Activated CD8-positive, alpha-beta T cell treated with anti-CD3 and anti-CD28 coated beads, Interleukin-2, amount 10 ng/mL, durations not matched to agents 7 days and 5 days (primary cell): ENCODE measurements at regions not wholly inside any gene's neighbourhood (a gene's known extent, or its start where the extent isn't known, plus 50 kb on each side); places are given as distances from the start of the nearest gene placed in this dataset.

Experiments
- ATAC-seq: fragments of 150-1000 bp; cut with Tn5 transposase; one replicate; pipeline ENCODE4 v1.10.0; 2021; ENCODE audit warnings: moderate library complexity
- CTCF ChIA-PET: fragments of 350-600 bp; sonication (Branson Sonifier 250); formaldehyde crosslinking; loops from one replicate; lab custom pipeline; 2021; ENCODE audit warnings: antibody characterized with exemption; lab: Charles Lee
- POLR2A ChIA-PET: fragments of 350-600 bp; sonication (Branson Sonifier 250); formaldehyde crosslinking; loops from one replicate; lab custom pipeline; 2021; ENCODE audit warnings: antibody characterized with exemption; lab: Charles Lee
- DNase-seq: peaks from one replicate; pipeline ENCODE4 v3.0.0-alpha.2; 2020
- H3K27ac Mint-ChIP-seq: one replicate; pipeline ENCODE4 v1.8.0; 2021; ENCODE audit warnings: mild to moderate bottlenecking, mixed read lengths
- H3K27me3 Mint-ChIP-seq: one replicate; pipeline ENCODE4 v1.8.0; 2021; ENCODE audit warnings: low read depth, mixed read lengths
- H3K36me3 Mint-ChIP-seq: one replicate; pipeline ENCODE4 v1.8.0; 2021; ENCODE audit warnings: low read depth, mixed read lengths
- H3K4me1 Mint-ChIP-seq: one replicate; pipeline ENCODE4 v1.8.0; 2021; ENCODE audit warnings: low read depth, mixed read lengths
- H3K4me3 Mint-ChIP-seq: one replicate; pipeline ENCODE4 v1.8.0; 2021; ENCODE audit warnings: mild to moderate bottlenecking, mixed read lengths
- H3K9me3 Mint-ChIP-seq: one replicate; pipeline ENCODE4 v1.8.0; 2022; ENCODE audit warnings: mixed read lengths; ENCODE audit not compliant: insufficient read depth

DNA sequence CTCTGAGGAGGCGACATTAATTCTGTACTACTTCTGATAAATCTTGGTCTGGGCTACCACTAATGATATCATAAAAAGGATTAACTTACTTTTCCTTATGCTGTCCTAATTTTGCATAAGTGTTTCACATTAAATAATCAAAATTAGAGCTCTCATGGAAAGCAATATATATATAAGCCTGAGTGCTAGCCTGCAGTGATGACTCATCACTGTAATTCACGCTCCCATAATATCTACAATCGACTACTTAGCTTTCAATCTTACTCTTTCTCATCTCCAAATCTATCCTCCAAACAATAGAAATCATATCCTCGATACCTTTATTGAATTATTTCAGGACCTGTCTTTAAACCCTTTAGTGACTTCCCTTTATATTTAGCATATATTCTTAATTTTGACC is 701.3 kb downstream of the RERGL start:
- H3K4me3 Mint-ChIP-seq, result no peak overlapping the region
- no peaks in the 10 kb centered on the region for H3K27me3 Mint-ChIP-seq
- H3K4me1 Mint-ChIP-seq, result no peaks in the 10 kb centered on the region
- H3K9me3 Mint-ChIP-seq, result peaks cover 34% of the 10 kb centered on the region
- H3K27ac Mint-ChIP-seq, result no peak overlapping the region
- ChIA-PET POLR2A (no interaction called here), CTCF (no interaction called here)
- DNase-seq (no peak), ATAC-seq (no peak)
- no peaks in the 10 kb centered on the region for H3K36me3 Mint-ChIP-seq

GRCh38 chr12:17383321-17383720 is 706.7 kb downstream of the RERGL start:
- DNase-seq (no peak), ATAC-seq (no peak)
- no peak overlapping the region for H3K4me3 Mint-ChIP-seq
- no peak overlapping the region for H3K27ac Mint-ChIP-seq
- H3K36me3 Mint-ChIP-seq, result no peaks in the 10 kb centered on the region
- ChIA-PET CTCF (no interaction called here), POLR2A (no interaction called here)
- peaks cover 10% of the 10 kb centered on the region for H3K9me3 Mint-ChIP-seq
- no peaks in the 10 kb centered on the region for H3K4me1 Mint-ChIP-seq
- H3K27me3 Mint-ChIP-seq, result no peaks in the 10 kb centered on the region

DNA sequence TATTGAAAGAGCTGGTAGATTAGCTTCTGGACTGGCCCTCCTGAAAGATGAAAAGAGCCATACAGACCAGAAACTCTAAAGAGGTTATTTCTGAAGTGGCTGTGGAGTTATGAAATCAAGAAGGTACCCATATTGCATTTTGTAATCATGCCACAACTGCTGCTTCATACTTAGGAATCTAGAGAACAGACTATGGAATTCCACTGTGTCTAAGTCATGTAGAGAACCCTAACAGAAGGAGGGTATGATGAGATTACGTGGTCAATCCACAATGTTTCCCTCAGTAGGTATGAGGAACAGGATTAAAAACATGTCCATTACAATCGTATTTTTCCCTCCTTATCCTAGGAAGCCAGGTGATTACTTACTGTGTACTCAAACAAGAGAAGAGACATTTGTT is 708.8 kb downstream of the RERGL start:
- Mint-ChIP-seq H3K36me3 (no peaks in the 10 kb centered on the region), H3K9me3 (peaks cover 10% of the 10 kb centered on the region), H3K4me1 (no peaks in the 10 kb centered on the region), H3K27me3 (no peaks in the 10 kb centered on the region), H3K27ac (no peak overlapping the region), H3K4me3 (no peak overlapping the region)
- ChIA-PET CTCF (no interaction called here), POLR2A (no interaction called here)
- no peak for DNase-seq
- ATAC-seq, result no peak

- DNase-seq (no peak), ATAC-seq (no peak)
- CTCF ChIA-PET, result no interaction called here
- H3K4me1 Mint-ChIP-seq, result no peaks in the 10 kb centered on the region
- POLR2A ChIA-PET, result no interaction called here
- peaks cover under 1% of the 10 kb centered on the region for H3K9me3 Mint-ChIP-seq
- no peaks in the 10 kb centered on the region for H3K36me3 Mint-ChIP-seq
- no peak overlapping the region for H3K27ac Mint-ChIP-seq
- no peak overlapping the region for H3K4me3 Mint-ChIP-seq
- H3K27me3 Mint-ChIP-seq, result no peaks in the 10 kb centered on the region
These were observed 717.5 kb downstream of the RERGL start for GRCh38 chr12:17372508-17372907.

DNA sequence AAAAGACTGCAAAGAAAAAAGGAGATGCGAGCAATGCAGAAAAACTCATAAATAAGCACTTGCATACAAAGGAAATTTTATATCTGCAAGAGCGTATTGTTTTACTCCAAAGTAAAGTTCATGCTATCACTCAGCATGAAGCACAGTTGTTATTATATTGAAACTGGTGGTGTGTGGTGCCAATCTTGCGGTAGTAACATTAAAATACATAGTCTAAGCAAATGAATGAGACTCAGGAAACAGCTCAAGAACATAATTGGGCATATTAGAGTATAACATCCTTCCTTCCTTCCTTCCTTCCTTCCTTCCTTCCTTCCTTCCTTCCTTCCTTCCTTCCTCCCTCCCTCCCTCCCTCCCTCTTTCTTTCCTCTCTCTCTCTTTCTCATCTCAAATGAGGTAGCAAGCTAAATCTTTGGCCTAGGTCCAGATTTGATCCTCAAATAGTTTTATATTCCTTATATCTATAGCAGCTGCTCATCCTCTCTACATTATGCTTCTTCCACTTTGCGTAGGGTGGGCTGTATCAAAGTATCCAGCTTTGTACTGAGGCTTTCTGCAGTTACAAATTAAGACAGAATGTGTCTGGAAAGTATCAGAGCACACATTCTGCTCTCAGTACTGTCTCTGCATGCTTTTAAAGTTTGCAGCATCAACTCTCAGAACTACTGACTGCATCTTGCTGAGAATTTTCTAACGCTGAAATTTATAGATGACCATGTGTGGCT is 718.3 kb downstream of the RERGL start:
- CTCF ChIA-PET, result no interaction called here
- H3K27ac Mint-ChIP-seq, result no peak overlapping the region
- H3K4me3 Mint-ChIP-seq, result no peak overlapping the region
- H3K36me3 Mint-ChIP-seq, result no peaks in the 10 kb centered on the region
- POLR2A ChIA-PET, result no interaction called here
- peaks cover 3% of the 10 kb centered on the region for H3K9me3 Mint-ChIP-seq
- no peaks in the 10 kb centered on the region for H3K4me1 Mint-ChIP-seq
- DNase-seq (no peak), ATAC-seq (no peak)
- no peaks in the 10 kb centered on the region for H3K27me3 Mint-ChIP-seq

DNA sequence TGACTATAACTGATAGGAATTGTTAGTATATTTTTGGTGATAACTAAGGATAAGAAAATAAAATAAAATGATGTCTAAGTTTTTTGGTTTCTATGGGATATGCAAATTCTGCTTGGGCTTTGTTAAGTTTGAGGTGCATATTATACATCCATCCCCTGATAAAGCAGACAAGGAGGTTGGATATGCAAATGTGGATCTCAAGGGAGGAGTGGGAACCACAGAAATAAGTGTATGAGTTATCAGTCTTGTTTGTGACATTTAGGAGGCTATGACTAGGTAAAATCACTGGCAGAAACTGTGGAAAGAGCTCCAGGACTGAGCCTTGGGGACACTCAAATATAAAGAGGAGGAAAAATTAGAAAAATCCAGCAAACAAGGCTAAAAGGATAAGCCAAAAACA is 719.4 kb downstream of the RERGL start:
- Mint-ChIP-seq H3K27me3 (no peaks in the 10 kb centered on the region), H3K36me3 (no peaks in the 10 kb centered on the region), H3K9me3 (peaks cover 3% of the 10 kb centered on the region), H3K4me1 (no peaks in the 10 kb centered on the region), H3K4me3 (no peak overlapping the region), H3K27ac (no peak overlapping the region)
- ATAC-seq (no peak), DNase-seq (no peak)
- POLR2A ChIA-PET, result no interaction called here
- CTCF ChIA-PET, result no interaction called here

DNA sequence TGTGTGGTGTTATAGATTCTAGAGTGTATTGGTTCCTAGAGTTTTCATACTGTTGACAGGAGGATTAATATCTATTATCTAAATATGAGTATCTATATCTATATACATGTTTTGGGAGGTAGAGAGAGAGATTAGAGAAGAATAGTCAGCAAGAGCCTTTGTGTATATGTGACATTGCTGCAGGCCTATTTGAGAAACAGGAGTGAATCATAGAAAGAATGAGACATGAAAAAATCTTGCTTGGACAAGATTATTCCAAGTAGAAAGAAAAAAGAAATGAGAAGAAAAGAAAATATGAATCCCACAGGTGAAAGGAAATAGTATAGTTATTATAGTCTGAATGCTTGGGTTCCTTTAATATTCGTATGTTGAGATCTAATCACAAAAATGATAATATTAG is 720.4 kb downstream of the RERGL start:
- ATAC-seq (no peak), DNase-seq (no peak)
- POLR2A ChIA-PET, result no interaction called here
- H3K4me3 Mint-ChIP-seq, result no peak overlapping the region
- no peaks in the 10 kb centered on the region for H3K4me1 Mint-ChIP-seq
- no peak overlapping the region for H3K27ac Mint-ChIP-seq
- H3K36me3 Mint-ChIP-seq, result no peaks in the 10 kb centered on the region
- H3K9me3 Mint-ChIP-seq, result peaks cover 3% of the 10 kb centered on the region
- CTCF ChIA-PET, result no interaction called here
- H3K27me3 Mint-ChIP-seq, result no peaks in the 10 kb centered on the region

DNA sequence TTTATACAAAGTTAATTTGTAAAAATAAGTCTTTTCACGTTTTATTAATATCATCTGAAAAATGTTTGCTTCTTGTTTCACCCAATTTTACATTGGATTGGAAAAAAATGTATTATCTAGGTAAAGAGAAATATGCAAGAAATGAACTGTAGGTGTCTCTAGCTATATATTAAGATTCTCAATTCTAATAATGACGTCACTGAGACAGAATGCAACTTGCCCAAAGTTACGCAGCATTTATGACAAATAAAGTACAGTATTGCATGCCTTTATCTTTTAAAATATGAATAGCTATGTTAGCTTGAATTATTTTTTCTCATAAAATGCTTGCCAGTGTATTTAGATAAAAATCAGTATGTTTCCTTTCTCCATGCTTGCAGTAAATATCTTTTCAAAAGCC is 728.8 kb downstream of the RERGL start:
- Mint-ChIP-seq H3K27ac (no peak overlapping the region), H3K4me3 (no peak overlapping the region), H3K9me3 (peaks cover 12% of the 10 kb centered on the region), H3K27me3 (no peaks in the 10 kb centered on the region), H3K36me3 (no peaks in the 10 kb centered on the region), H3K4me1 (no peaks in the 10 kb centered on the region)
- ChIA-PET CTCF (no interaction called here), POLR2A (no interaction called here)
- ATAC-seq, result no peak
- no peak for DNase-seq

- ChIA-PET CTCF (no interaction called here), POLR2A (no interaction called here)
- H3K27me3 Mint-ChIP-seq, result no peaks in the 10 kb centered on the region
- no peak for ATAC-seq
- no peak overlapping the region for H3K27ac Mint-ChIP-seq
- H3K4me1 Mint-ChIP-seq, result no peaks in the 10 kb centered on the region
- peaks cover 15% of the 10 kb centered on the region for H3K9me3 Mint-ChIP-seq
- no peak overlapping the region for H3K4me3 Mint-ChIP-seq
- H3K36me3 Mint-ChIP-seq, result no peaks in the 10 kb centered on the region
- no peak for DNase-seq
These were observed 731.2 kb downstream of the RERGL start for GRCh38 chr12:17358835-17359234.

DNA sequence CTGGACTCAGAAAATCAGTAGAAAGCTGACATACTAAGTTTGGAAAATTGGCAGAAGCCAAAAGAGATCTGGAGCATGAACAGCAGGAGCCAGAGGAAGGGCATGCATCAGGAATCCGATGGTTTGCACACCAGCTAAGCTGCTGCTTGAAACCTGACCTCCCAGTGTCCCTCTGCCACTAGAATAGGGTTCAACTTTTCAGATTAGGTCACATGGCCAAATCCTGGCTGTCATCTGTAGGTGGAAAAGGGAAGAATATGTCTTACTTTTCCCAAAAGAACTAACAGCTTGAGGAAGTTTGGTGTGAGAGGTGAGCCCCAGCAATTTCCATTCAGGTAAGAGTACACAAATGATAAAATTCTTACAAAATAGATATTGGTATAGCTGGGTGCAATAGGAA is 732.6 kb downstream of the RERGL start:
- H3K4me1 Mint-ChIP-seq, result no peaks in the 10 kb centered on the region
- ATAC-seq, result no peak
- no peaks in the 10 kb centered on the region for H3K27me3 Mint-ChIP-seq
- POLR2A ChIA-PET, result no interaction called here
- CTCF ChIA-PET, result no interaction called here
- no peak overlapping the region for H3K27ac Mint-ChIP-seq
- peaks cover 15% of the 10 kb centered on the region for H3K9me3 Mint-ChIP-seq
- no peak overlapping the region for H3K4me3 Mint-ChIP-seq
- DNase-seq, result no peak
- H3K36me3 Mint-ChIP-seq, result no peaks in the 10 kb centered on the region

GRCh38 chr12:17352164-17352563 is 737.8 kb downstream of the RERGL start:
- no peaks in the 10 kb centered on the region for H3K36me3 Mint-ChIP-seq
- POLR2A ChIA-PET, result no interaction called here
- H3K27ac Mint-ChIP-seq, result no peak overlapping the region
- H3K4me1 Mint-ChIP-seq, result no peaks in the 10 kb centered on the region
- ATAC-seq (no peak), DNase-seq (no peak)
- H3K9me3 Mint-ChIP-seq, result peaks cover 20% of the 10 kb centered on the region
- H3K27me3 Mint-ChIP-seq, result no peaks in the 10 kb centered on the region
- H3K4me3 Mint-ChIP-seq, result no peak overlapping the region
- CTCF ChIA-PET, result no interaction called here

GRCh38 chr12:17348311-17348710 is 741.7 kb downstream of the RERGL start:
- no peak overlapping the region for H3K27ac Mint-ChIP-seq
- no peaks in the 10 kb centered on the region for H3K4me1 Mint-ChIP-seq
- ATAC-seq (no peak), DNase-seq (no peak)
- no peaks in the 10 kb centered on the region for H3K36me3 Mint-ChIP-seq
- ChIA-PET CTCF (no interaction called here), POLR2A (no interaction called here)
- H3K27me3 Mint-ChIP-seq, result no peaks in the 10 kb centered on the region
- H3K4me3 Mint-ChIP-seq, result no peak overlapping the region
- peaks cover 13% of the 10 kb centered on the region for H3K9me3 Mint-ChIP-seq

GRCh38 chr12:17344649-17345048 is 738.7 kb upstream of the LMO3 start:
- Mint-ChIP-seq H3K9me3 (peaks cover 24% of the 10 kb centered on the region), H3K4me1 (no peaks in the 10 kb centered on the region), H3K27ac (no peak overlapping the region), H3K27me3 (no peaks in the 10 kb centered on the region), H3K36me3 (no peaks in the 10 kb centered on the region), H3K4me3 (no peak overlapping the region)
- ATAC-seq (no peak), DNase-seq (no peak)
- CTCF ChIA-PET, result no interaction called here
- POLR2A ChIA-PET, result no interaction called here
